H54 (cell line): ENCODE measurements at regions not wholly inside any gene's neighbourhood (a gene's known extent, or its start where the extent isn't known, plus 50 kb on each side); places are given as distances from the start of the nearest gene placed in this dataset.
"Not testable (repeated sequence)": the region's sequence is repeated elsewhere in the genome, so short reads cannot be mapped to it uniquely, and the experiment has no call there.

Experiments
- DNase-seq: peaks from one replicate; pipeline ENCODE4 v3.0.0; 2011; ENCODE audit warnings: low spot score, mixed read lengths; ENCODE audit not compliant: insufficient read length
- FAIRE-seq: peaks from 3 replicates; lab custom pipeline; 2011; peaks lifted over from hg19 to GRCh38; lab: Jason Lieb, UNC
- POLR2A ChIP-seq: IDR thresholded peaks from 2 replicates; pipeline ENCODE4 v1.6.1; 2011; ENCODE audit warnings: low read depth, mild to moderate bottlenecking, low read length

DNA sequence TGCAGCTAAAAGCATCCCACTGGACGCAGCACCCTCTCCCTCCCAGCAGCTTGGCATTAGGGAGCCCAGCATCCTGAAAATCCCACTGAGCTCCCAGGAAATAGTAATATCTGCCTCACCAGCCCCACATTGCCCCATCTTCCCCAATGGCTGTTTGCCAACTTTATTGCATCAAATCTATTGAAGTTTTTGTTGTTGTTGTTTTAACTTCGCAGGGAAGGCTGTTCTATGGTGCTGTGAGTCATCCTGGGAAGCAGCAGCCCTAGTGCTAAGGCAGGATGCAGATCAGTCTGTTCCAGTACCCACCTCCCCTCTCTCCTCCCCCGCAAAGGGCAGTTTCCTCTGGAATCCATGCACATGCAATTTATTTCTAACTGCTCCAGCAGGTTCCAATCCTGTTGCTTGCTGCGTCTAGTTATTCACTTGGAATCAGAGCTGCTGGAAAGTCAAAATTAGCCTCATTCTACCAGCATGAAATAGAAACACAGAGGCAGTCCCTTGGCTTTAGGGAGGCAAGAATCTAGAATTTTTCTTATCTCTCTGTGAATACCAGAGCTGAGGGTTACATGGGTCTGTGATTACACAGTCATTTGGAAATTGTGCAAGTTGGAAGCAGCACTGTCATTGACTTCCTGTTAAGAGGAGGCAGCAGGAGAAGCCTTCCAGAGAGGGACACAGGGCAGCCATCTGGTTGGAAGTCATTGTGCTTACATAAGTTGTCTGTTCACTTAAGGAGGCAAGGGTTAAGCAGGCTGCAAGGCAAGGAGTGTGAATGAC, 115.9 kb upstream of the CACUL1 start:
- no peak for TF ChIP-seq POLR2A
- FAIRE-seq (no peak), DNase-seq (peak; percentile 71)

DNA sequence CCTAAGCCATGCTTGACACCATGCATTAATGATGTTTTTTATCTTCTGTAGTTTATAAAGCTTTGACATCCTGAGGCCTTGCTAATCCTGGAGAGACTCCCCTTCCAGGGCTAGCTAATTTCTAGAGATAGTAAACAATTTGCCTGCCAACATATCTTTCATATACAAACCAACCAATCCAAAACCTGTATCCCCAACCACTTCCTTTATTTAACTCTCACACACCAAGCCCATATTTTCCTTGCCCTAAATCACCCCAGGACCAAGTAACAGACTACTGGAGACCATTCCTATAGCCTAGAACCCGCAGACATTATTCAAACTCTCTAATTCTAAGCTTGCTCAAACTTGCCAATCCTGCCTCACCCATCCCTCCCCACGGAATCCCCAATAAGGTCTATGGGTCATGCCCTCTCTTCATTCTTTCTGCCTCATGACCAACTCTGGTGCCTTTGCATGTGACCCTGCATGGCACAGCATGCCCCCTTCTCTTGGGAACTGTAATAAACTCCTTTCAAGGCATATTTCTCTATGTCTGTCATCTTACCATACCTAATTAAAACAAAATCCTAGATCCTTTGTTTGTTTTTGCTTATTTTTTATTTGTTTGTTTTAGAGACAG, 116.6 kb upstream of the CACUL1 start:
- no peak for TF ChIP-seq POLR2A
- FAIRE-seq (no peak), DNase-seq (no peak)

DNA sequence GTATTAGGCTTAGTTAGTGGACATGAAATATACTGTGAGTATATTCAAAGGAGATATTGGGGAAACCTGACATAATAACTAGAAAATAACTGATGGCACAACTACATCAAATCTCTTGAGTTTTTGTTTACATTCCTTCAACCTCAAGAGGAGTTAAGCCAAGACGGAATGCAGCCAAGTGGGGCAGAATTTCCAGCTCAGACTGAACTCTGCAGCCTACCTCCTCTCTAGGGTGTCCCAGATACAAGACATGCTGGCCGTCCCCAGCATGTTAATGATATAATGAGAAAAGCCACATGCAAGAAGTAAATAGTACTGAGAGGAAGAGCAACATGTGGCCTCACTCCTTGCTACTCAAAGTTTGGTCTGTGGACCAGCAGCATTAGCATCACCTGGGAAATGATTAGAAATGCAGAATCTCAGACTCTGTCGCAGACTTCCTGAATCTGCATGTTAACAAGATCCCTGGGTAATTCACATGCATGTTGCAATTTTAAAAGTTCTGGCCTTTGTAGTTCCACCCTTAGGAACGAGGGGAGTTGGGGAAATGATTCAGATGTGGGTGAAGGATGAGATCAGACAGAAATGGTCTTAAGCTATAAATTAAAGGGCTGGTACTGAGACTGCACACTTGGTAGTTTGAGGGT, 118.4 kb upstream of the CACUL1 start:
- DNase-seq (no peak), FAIRE-seq (no peak)
- TF ChIP-seq POLR2A: no peak

DNA sequence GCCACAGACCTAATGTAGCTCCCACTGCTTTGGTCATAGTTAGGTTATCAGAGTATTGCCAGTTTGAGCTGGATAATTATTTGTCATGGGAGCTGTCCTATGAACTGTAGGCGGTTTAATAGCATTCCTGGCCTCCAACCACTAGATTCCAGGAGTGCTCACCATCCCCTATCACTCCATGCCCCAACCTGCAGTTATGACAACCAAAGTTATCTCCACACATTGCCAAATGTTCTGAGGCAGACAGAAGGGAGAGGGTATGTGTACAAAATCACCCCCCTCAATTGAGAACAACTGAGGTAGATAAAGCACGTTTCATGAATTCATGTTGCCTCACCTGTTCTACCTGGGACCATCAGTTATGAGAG, 119.0 kb upstream of the CACUL1 start:
- no peak for DNase-seq
- no peak for FAIRE-seq
- no peak for TF ChIP-seq POLR2A

DNA sequence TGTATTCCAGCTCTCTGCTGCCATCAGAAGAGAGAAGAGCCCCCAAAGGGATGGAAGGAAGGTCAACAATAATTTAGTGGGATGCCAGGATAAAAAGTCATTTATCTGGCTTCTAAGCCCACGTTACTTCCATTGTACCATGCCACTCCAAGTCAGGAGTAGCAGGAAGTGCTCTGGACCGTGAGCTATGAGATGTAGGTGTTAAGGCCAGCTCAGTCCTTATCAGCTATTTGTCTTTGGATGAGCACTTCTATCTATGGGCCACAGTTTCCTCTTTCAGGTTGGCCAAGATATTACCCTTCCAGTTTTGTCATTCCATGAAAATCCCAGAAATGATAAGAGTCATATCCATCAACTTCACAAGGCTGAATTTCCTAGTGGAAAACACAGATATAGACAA, 119.4 kb upstream of the CACUL1 start:
- TF ChIP-seq POLR2A: no peak
- FAIRE-seq (no peak), DNase-seq (no peak)

DNA sequence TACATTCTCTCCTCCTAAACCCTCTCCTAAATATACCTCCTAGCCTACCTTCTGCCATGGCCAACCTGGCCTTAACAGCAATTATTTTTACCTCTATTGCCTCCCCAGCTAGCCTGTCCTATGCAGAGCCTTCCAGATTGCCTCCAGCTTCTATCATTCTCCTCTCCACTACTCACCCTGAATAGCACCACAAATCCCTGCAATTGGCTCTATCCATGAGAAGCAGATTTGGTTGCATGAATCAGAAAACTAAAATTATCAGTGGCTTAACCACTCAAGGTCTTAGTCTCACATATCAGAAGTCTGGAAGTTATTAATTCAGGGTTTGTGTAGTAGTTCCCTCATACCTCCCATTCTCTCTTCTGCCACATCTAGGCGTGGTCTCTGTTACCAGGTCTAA, 120.3 kb upstream of the CACUL1 start:
- FAIRE-seq (no peak), DNase-seq (no peak)
- no peak for TF ChIP-seq POLR2A

DNA sequence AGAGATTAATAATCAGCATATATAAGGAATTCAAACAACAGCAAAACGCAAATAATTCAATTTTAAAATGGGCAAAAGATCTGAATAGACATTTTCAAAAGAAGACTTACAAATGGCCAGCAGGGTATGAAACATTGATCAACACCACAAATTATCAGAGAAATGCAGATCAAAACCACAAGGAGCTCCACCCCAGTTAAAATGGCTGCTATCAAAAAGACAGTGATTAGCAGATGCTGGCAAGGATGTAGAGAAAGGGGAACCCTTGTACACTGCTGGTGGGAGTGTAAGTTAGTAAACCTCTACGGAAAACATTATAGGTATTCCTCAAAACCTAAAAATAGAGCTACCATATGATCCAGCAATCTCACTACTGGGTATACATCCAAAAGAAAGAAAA, 128.0 kb upstream of the CACUL1 start:
- no peak for DNase-seq
- no peak for FAIRE-seq
- no peak for TF ChIP-seq POLR2A

DNA sequence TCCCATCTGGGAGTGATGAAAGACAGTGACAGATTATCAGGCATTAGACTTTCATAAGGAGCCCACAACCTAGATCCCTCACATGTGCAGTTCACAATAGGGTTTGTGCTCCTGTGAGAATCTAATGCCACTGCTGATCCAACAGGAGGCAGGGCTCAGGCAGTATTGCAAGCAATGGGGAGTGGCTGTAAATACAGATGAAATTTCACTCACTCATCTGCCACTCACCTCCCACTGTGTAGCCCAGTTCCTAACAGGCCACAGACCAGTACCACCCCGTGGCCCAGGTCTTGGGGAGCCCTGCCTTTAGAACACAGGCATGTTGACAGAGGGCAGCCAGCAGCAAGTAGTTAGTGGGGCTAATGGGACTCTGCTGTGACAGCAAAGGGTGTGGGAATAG, 137.3 kb upstream of the NANOS1 start:
- no peak for TF ChIP-seq POLR2A
- FAIRE-seq: no peak
- no peak for DNase-seq

DNA sequence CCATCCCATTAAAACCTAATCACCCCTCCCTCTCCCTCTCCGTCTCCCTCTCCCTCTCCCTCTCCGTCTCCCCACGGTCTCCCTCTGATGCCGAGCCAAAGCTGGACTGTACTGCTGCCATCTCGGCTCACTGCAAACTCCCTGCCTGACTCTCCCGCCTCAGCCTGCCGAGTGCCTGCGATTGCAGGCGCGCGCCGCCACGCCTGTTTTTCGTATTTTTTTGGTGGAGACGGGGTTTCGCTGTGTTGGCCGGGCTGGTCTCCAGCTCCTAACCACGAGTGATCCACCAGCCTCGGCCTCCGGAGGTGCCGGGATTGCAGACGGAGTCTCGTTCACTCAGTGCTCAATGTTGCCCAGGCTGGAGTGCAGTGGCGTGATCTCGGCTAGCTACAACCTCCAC, 134.6 kb upstream of the NANOS1 start:
- not testable (repeated sequence) for DNase-seq, FAIRE-seq

DNA sequence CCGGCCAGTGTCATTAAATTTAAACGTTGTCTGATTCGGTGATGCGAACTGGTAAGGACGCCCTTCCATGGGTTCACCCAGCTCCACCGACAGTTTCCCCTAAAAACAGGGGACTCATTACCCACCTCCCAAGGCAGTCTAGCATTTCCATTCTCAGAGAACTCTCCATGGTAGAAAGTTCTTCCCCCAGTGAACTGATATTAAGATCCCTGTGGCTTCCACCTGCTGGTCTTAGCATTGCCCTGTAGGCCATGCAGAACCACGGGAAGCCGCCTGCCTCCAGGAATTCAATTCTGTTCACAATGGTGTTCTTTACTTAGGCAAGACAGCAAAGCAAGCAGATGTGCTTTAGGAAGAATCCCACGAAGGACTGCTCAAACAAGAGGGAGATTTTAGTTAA, 128.9 kb upstream of the NANOS1 start:
- DNase-seq (no peak), FAIRE-seq (no peak)

DNA sequence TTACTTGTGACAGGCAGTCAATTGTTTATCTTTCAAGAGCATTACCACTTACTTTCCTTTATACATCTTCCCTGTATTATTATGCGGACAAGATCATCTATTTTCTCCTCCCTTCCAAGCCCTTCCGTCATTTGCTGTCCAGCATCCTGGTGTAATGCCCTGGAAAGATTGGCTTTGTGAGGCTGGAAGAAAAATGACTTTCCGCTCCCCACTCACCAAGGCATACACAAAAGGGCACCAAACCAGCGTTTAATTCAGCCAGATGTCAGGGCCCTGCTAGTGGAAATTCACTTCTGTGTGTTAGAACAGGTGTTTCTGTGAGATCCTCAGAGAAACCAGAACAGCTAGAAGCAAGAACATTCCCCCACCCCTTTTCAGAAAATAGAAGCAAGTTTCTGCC, 128.1 kb upstream of the NANOS1 start:
- FAIRE-seq (no peak), DNase-seq (no peak)
- no peak for TF ChIP-seq POLR2A

More for the DNA sequence above, 128.9 kb upstream of the NANOS1 start:
- TF ChIP-seq POLR2A: no peak

DNA sequence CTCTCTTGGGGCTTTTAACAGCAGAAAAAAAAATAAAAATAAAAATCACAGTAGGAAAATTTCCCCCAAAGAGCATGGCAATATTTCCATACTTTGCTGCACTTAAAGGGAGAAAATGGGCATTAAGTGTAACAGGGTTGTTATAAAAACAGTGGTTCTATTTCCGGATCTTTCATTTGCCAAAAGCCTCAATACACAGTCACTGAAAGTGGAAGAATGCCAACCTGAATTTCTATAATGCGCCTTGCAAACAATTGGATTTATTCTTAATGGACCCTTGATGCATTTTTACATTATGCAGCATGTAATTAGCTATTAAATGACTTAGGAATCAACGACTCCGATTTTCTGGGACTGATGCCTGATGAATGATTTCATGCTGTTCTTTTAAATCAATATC, 127.6 kb upstream of the NANOS1 start:
- DNase-seq (no peak), FAIRE-seq (no peak)
- TF ChIP-seq POLR2A: no peak

DNA sequence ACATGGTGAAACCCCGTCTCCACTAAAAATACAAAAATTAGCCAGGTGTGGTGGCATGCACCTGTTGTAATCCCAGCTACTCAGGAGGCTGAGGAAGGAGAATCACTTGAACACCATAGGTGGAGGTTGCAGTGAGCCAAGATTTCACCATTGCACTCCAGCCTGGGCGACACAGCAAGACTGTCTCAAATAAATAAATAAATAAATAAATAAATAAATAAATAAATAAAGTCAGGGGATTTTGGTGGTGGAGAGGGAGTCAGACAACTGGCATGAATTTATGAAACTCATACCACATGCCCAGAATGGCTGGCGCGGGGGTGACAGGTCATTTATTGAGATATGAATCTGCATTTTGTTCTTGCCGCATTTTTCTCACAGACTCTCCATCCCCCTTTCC, 126.9 kb upstream of the NANOS1 start:
- not testable (repeated sequence) for FAIRE-seq, DNase-seq

DNA sequence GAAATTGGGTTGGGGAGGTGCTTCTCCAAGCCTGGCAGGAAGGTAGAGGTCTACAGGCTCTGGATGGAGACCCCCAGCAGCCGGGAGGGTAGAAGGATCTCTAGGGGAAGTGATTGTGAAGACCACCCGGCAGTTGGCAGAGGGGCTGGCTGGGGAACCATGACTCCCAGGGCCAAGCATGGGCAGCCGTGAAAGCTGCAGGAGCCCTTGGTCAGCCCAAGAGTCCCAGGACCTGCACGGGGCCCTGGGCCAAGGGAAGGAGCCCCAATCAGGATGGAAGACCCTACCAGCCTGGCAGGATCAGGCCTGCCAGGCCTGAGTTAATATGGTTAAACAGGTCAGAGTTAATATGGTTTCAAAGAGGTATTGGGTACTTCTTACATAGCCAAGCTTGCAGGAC, 126.3 kb upstream of the NANOS1 start:
- TF ChIP-seq POLR2A: no peak
- no peak for DNase-seq
- no peak for FAIRE-seq

DNA sequence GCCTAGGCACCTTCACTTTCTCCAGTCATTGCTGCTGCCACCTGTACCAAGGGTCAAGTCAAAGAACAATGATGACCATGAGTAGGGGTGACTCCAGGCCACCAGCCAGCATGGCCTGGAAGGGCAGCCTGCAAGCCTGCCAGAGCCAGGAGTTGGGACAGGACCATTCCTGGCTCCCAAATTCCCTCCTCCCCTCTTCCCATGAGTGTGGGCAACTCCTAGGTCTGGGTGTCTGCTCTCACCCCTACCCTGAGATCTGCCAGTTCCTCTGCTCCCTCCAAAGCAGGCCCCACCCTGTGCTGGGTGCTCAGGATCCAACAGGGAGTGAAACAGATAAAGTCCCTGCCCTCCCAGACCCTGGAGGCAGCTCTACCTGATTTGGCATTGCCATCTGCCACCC, 125.8 kb upstream of the NANOS1 start:
- TF ChIP-seq POLR2A: no peak
- DNase-seq (no peak), FAIRE-seq (no peak)
